Superior temporal gyrus (tissue), 1 donor: ENCODE measurements at regions not wholly inside any gene's neighbourhood (a gene's known extent, or its start where the extent isn't known, plus 50 kb on each side); places are given as distances from the start of the nearest gene placed in this dataset.
"Not testable (repeated sequence)": the region's sequence is repeated elsewhere in the genome, so short reads cannot be mapped to it uniquely, and the experiment has no call there.

Experiments used
- DNase-seq: peaks from one replicate; pipeline ENCODE4 v3.0.0-alpha.2; 2016; ENCODE audit errors: extremely low spot score

GRCh38 chr14:48584031-48584430, 908.6 kb upstream of the MDGA2 start:
- DNase-seq: no peak

DNA sequence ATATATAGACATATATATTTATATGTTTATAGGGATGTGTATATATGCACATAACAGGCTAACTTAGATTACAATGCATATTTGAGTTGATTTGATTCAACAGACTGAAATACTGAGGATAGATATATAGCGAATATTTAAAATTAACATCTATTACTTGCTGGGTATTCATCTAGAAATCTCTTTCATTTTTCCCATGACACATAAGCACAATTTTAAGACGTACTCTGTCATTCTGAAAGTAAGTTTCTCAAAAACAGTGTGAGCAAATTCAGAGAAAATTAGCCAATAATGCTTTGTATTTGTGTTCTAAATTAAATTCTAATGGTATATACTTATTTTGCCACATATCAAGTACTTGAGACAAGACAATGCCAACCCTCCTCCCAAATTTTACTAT, 907.5 kb upstream of the MDGA2 start:
- no peak for DNase-seq

DNA sequence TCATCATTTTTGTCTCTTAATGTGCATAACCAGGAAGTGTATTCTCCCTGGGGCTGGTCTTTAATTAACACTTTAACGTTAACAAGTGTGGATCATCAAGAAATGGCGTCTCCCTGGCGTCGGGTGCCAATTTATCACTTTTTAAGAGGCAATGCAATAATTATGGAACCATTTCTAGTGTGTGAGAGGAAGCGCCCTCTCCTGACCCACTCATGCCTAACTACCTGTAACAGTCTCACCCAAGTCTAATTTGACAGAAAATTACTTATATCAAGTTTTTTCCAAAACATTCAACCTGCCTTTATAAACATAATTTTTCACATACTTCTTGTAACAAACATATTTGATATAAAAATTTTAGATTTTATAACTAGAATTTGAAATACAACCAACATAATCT, 905.3 kb upstream of the MDGA2 start:
- no peak for DNase-seq

DNA sequence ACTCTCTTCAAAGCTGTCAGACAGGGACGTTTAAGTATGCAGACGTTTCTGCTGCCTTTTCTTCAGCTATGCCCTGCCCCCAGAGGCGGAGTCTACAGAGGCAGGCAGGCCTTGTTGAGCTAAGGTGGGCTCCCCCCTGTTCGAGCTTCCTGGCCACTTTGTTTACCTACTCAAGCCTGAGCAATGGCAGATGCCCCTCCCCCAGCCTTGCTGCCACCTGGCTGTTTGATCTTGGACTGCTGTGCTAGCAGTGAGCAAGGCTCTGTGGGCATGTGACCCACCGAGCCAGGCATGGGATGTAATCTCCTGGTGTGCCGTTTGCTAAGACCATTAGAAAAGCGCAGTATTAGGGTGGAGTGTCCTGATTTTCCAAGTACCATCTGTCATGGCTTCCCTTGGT, 900.4 kb upstream of the MDGA2 start:
- DNase-seq: no peak

DNA sequence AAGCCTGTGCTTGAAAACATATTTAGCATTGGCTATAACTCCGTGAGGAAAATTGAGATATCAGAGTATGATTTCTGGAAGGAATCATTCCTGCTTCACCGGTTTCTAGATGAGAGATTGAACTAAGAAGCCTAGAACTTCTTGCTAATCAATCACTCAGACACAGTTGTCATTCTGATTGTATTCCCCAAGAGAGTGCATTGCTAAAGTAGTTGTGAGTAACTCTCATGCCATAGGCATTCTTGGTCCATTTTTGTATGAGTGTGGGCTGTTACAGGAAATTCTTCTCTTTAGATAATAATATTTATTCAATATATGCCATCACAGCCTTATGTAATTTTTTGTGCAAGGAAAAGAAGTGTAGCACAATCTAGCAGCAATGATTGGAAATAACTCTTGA, 893.3 kb upstream of the MDGA2 start:
- no peak for DNase-seq

DNA sequence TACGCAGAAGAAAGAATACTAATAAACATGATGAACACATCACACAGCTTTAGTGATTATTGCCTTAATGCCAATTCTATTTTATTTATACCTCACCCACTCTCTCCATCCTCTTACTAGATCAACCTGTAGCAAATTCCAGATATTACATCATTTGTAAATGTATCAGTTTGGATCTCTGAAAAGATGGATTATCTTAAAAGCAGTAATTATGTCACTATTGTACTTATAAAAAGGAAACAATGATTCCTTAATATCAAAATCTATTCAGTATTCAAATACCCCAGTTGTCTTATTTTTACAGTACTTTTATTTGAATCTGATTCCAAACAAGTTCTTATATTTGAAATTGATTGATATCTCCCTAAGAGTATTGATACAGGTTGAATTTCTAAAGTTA, 892.8 kb upstream of the MDGA2 start:
- no peak for DNase-seq

DNA sequence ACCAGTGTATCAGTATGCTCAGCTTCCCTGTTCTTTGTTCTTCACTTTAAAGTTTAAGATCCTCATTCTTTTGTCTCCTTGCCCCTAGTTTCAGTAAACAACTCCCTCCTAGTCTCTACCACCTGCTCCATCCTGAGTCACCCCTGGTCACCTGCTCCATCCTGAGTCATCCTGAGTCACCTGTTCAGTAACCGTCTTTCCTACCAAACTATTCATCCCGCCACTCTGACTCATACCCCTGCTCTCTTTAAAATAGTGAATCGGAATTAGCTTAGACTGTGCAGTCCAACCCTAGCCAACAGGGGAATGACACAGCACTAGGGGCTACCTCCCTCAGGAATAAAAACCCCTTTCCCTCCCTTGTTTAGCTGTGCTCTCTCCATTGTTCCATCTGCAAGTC, 888.1 kb upstream of the MDGA2 start:
- DNase-seq: no peak

DNA sequence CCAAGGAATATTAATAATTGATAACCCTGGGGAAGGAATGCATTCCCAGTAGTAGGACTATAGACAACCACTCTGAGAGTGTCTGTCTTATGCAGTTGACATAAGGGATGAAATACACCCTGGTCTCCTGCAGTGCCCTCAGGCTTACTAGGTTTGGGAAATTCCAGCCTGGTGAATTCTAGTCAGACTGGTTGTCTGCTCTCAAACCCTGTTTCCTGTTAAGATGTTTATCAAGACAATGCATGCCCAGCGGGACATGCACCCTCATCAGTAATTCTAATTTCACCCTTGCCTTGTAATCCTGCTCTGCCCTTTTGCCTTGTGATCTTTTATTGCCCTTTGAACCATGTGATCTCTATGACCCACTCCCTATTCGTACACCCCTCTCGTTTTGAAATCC, 886.0 kb upstream of the MDGA2 start:
- DNase-seq: not testable (repeated sequence)

DNA sequence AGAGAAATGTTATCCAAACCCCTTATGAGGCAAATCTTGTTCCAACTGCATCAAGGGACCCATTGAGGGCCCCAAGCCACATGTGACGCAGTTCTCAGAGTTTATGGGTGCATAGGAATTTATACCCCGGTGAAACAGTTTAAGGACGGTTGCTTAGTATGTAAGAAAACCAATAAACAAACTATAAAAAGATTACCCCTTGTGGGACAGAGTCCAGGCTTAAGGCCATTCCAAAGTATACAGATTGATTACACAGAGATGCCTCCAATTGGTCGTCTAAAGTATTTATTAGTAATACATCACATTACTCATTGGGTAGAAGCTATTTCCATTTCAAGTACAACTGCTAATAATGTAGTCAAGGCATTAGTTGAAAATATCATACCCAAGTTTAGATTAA, 885.0 kb upstream of the MDGA2 start:
- DNase-seq: no peak

GRCh38 chr14:48553443-48553842, 878.0 kb upstream of the MDGA2 start:
- DNase-seq: no peak

DNA sequence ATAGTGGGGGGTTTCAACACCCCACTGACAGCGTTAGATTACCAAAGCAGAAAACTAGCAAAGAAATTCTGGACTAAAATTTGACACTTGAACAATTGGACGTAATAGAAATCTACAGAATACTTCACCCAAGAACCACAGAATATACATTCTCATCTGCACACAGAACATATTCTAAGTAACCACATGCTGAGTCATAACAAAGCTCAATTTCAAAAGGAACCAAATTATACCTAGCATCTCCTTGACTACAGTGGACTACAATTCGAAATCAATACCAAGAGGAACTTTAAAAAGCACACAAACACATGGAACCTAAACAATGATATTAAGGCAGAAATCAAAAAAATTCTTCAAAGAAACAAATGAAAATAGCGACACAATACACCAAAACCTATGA, 871.6 kb upstream of the MDGA2 start:
- DNase-seq: no peak

GRCh38 chr14:48537600-48537999, 862.2 kb upstream of the MDGA2 start:
- DNase-seq: no peak

- DNase-seq: no peak
Observed at GRCh38 chr14:48536318-48536717, 860.9 kb upstream of the MDGA2 start.

- no peak for DNase-seq
Observed at GRCh38 chr14:48527832-48528231, 852.4 kb upstream of the MDGA2 start.

GRCh38 chr14:48526307-48526706, 850.9 kb upstream of the MDGA2 start:
- DNase-seq: no peak

DNA sequence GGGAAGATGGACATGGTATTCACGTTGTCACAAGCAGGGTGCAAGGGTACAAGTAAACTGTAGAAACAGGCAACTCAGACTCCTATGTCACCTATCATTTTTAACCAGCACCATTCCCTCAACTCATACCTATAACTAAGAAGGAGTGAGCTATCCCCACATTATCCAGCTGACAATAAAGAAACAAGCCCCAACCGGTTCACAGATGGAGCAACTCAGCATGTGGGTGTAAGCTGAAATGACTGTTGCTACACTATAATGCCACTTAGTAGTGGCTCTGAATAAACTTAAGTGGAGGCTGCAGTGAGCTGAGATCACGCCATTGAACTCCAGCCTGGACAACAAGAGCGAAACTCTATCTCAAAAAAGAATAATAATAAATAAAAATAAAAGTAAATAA, 829.5 kb upstream of the MDGA2 start:
- DNase-seq: no peak

DNA sequence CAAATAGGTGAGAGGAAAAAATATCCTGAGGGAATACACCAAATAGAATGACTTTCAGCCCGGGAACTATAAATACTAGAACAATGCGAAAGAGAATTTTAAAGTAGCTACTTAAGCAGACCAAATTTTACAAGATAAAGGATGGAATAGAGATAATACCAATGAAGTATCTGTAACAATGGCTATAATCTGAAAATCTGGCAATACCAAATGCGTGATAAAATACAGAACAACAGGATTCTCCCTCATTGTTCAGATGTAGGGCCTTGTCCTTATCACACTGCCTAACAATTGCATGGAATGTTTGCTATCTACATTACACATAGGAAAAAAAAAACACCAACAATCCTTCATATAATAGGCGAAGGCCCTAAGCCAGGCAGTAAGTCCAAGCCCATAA, 815.4 kb upstream of the MDGA2 start:
- DNase-seq: no peak

GRCh38 chr14:48473944-48474343, 798.5 kb upstream of the MDGA2 start:
- DNase-seq: no peak

- no peak for DNase-seq
Observed at GRCh38 chr14:48456051-48456450, 780.6 kb upstream of the MDGA2 start.

DNA sequence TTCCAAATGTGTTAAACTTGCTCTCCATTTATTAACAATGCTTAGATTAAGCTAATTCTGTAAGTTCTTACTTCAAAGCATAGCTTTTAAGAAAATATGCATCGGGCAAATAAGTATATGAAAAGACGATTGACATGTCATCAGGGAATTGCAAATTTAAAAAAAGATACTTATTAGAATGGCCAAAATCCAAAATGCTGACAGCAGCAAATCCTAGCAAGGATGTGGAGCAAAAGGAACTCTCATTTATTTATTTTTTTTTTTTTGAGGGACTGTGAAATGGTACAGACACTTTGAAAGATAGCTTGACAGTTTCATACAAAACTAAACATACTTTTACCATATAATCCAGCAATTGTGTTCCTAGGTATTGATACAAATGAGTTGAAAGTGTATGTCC, 779.5 kb upstream of the MDGA2 start:
- DNase-seq: no peak

- no peak for DNase-seq
Observed at GRCh38 chr14:48452437-48452995, 777.1 kb upstream of the MDGA2 start.

GRCh38 chr14:48435221-48435620, 759.8 kb upstream of the MDGA2 start:
- DNase-seq: no peak

DNA sequence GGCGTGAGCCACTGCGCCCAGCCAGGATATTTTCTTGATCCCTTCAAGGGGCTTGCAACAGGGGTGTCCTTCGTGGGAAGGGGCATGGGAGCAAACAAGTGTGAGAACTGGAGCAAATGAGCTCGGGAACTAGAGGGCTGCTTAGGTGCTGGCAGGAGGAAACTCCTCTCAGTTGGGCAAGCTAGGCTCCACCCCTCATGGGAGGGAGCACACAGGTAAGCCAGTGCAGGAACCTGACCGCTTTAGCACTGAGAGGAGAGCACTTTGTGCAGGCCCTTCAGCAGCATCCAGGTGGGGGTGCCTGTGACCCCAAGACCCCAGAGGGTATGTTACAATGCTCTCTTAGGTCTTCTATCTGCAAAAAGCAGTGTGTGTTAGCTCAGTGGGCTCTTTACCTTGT, 755.4 kb upstream of the MDGA2 start:
- no peak for DNase-seq

- no peak for DNase-seq
Observed at GRCh38 chr14:48429512-48429911, 754.1 kb upstream of the MDGA2 start.
